Kidney (tissue), 13 donors: ENCODE measurements at regions not wholly inside any gene's neighbourhood (a gene's known extent, or its start where the extent isn't known, plus 50 kb on each side); places are given as distances from the start of the nearest gene placed in this dataset.

ENCODE experiments used
- DNase-seq, 5 donors: peaks; one replicate each; pipeline ENCODE4 v3.0.0-alpha.2; 2013 to 2020
- FAIRE-seq: peaks from 2 replicates; lab custom pipeline; 2012; peaks lifted over from hg19 to GRCh38; lab: Jason Lieb, UNC
- H3K27ac ChIP-seq, 2 donors: one replicate each; pipeline ENCODE4 v1.7.0; 2013; ENCODE audit warnings: low read depth in 2 of 2, low read length in 2 of 2, inconsistent platforms in 1 of 2
- H3K27me3 ChIP-seq: one replicate; pipeline ENCODE4 v1.7.1; 2013; ENCODE audit warnings: low read length, inconsistent platforms; ENCODE audit not compliant: control insufficient read depth, insufficient read depth
- H3K36me3 ChIP-seq, 3 donors: one replicate each; pipeline versions ENCODE4 v1.7.0 to v1.7.1; 2013; ENCODE audit warnings: low read length in 3 of 3, control low read depth in 1 of 3, inconsistent platforms in 1 of 3; ENCODE audit not compliant: insufficient read depth in 3 of 3, control insufficient read depth in 2 of 3
- H3K4me1 ChIP-seq, 3 donors: one replicate each; pipeline versions ENCODE4 v1.7.0 to v1.7.1; 2013; ENCODE audit warnings: low read length in 3 of 3, inconsistent platforms in 1 of 3, low read depth in 1 of 3; ENCODE audit not compliant: control insufficient read depth in 2 of 3, insufficient read depth in 2 of 3
- H3K4me3 ChIP-seq, 3 donors: one replicate each; pipeline versions ENCODE4 v1.7.0 to v1.8.1; 2013; ENCODE audit warnings: low read length in 3 of 3, control low read depth in 1 of 3, inconsistent platforms in 1 of 3
- H3K9ac ChIP-seq, 3 donors: one replicate each; pipeline versions ENCODE4 v1.7.0 to v1.7.1; 2013; ENCODE audit warnings: low read length in 3 of 3, control low read depth in 1 of 3, inconsistent platforms in 1 of 3
- H3K9me3 ChIP-seq, 3 donors: one replicate each; pipeline versions ENCODE4 v1.7.0 to v1.7.1; 2013; ENCODE audit warnings: low read length in 3 of 3, control low read depth in 1 of 3, inconsistent platforms in 1 of 3; ENCODE audit not compliant: control insufficient read depth in 2 of 3, insufficient read depth in 1 of 3
- intact Hi-C: fragments of 100-400 bp; cut with DNase I; formaldehyde crosslinking; loops from one replicate; pipeline ENCODE4 v1.11.1; 2022
- TF ChIP-seq, protein P1 (sequence below): IDR thresholded peaks from 3 replicates; pipeline ENCODE4 v1.5.1; 2012; ENCODE audit warnings: mild to moderate bottlenecking, moderate library complexity, borderline replicate concordance; ENCODE audit not compliant: insufficient read depth; ENCODE audit errors: extremely low read depth
- donor health status: control.
- donor health status: control.
- donor health status: control.
- donor health status: control.
- donor health status: control.
- donor health status: DM: yes; HTN: yes; CAD: no.
- donor health status: Normal renal cell carcinoma (clear cell type).

- Histone ChIP-seq H3K27ac (no peak overlapping the region), H3K9me3 (no peaks in the 10 kb centered on the region)
These were observed 120.8 kb downstream of the GLI2 start for GRCh38 chr2:120856421-120856862.

GRCh38 chr2:120857422-120857821 lies 121.8 kb downstream of the GLI2 start:
- Histone ChIP-seq H3K4me3 (no peak overlapping the region), H3K27ac (no peak overlapping the region), H3K9me3 (no peaks in the 10 kb centered on the region), H3K4me1 (peaks cover 0 to 3% (median 0%) of the 10 kb centered on the region in 3 donors), H3K36me3 (no peaks in the 10 kb centered on the region), H3K27me3 (no peaks in the 10 kb centered on the region), H3K9ac (no peak overlapping the region)
- intact Hi-C loops = no loop called here
- TF ChIP-seq, protein P1, sequence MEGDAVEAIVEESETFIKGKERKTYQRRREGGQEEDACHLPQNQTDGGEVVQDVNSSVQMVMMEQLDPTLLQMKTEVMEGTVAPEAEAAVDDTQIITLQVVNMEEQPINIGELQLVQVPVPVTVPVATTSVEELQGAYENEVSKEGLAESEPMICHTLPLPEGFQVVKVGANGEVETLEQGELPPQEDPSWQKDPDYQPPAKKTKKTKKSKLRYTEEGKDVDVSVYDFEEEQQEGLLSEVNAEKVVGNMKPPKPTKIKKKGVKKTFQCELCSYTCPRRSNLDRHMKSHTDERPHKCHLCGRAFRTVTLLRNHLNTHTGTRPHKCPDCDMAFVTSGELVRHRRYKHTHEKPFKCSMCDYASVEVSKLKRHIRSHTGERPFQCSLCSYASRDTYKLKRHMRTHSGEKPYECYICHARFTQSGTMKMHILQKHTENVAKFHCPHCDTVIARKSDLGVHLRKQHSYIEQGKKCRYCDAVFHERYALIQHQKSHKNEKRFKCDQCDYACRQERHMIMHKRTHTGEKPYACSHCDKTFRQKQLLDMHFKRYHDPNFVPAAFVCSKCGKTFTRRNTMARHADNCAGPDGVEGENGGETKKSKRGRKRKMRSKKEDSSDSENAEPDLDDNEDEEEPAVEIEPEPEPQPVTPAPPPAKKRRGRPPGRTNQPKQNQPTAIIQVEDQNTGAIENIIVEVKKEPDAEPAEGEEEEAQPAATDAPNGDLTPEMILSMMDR = no peak
- FAIRE-seq = no peak
- no peak for DNase-seq

More at GRCh38 chr2:120856421-120856862, 120.8 kb downstream of the GLI2 start:
- peaks cover 0 to 3% (median 0%) of the 10 kb centered on the region in 3 donors for H3K4me1 ChIP-seq
- H3K9ac ChIP-seq = no peak overlapping the region
- no peak overlapping the region for H3K4me3 ChIP-seq
- no peaks in the 10 kb centered on the region for H3K36me3 ChIP-seq
- TF ChIP-seq, protein P1 = no peak
- no peak for FAIRE-seq
- no peaks in the 10 kb centered on the region for H3K27me3 ChIP-seq
- DNase-seq = peak in 3 of 5 donors; percentile 44 to 70 (median 63)
- intact Hi-C loops = no loop called here

GRCh38 chr2:120857931-120858330 lies 122.3 kb downstream of the GLI2 start:
- Histone ChIP-seq H3K9me3 (no peaks in the 10 kb centered on the region), H3K36me3 (no peaks in the 10 kb centered on the region), H3K9ac (no peak overlapping the region), H3K4me1 (peaks cover 0 to 3% (median 0%) of the 10 kb centered on the region in 3 donors), H3K27ac (no peak overlapping the region), H3K27me3 (no peaks in the 10 kb centered on the region), H3K4me3 (no peak overlapping the region)
- TF ChIP-seq, protein P1 = no peak
- DNase-seq (peak in 1 of 5 donors; percentile 33), FAIRE-seq (no peak)
- intact Hi-C loops = no loop called here
